ENCODE measurements at regions not wholly inside any gene's neighbourhood (a gene's known extent, or its start where the extent isn't known, plus 50 kb on each side); places are given as distances from the start of the nearest gene placed in this dataset.

DNA sequence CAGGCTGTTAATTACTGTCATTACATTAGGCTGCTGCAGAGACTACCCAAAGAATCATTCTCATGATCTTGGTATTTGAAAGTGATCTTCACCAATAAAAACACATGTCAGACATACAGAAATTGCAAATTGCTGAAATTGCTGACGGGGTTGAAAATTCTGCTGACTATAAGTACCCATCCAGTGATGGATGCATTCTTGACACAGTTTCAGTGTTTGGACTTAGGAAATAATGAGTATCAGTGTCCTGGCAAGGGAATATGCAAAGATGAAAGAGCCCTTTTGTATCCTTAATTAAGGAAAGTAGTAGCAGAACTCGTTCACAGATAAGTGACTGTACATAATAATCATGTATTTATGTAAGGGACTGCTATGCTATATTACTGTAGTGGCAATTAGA, 221.1 kb upstream of the ATP5MC3 start:
- dilution Hi-C loops (cut with MboI; ENCODE audit: extremely low pct_ligation_motif_present, low sequenced_read_pairs), result no loop called here
- CTCF ChIA-PET, result no interaction called here
- H3K4me1 ChIP-seq (ENCODE audit: control insufficient read depth, extremely low read depth, insufficient read depth, low read length), result no peaks in the 10 kb centered on the region

DNA sequence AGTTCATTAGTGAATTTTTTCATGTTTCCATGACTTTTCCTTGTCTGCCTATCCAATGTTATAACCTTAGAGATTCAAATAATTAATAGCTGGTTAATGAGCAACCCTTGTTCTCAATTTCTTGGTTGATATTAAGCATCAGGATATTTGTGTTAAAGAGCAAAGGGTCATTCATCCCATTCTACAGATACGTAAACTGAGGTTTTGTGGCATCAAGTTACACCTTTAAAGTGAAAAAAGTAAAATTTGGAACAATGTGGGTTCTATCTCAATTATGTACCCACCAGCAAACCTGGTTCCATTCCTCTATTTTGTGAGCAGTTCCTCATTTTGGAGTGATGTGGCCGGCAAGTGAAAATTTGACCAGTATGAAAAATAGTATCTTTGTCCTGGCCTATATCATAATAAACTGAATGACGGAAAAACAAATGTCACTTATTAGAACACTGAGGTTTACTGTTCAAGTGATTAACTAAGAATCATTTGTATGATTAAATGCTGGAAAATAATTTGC, 220.5 kb upstream of the ATP5MC3 start:
- H3K27me3 ChIP-seq (ENCODE audit: control insufficient read depth in 2 of 2, insufficient read depth in 2 of 2, low read length in 2 of 2), result no peaks in the 10 kb centered on the region
- no peaks in the 10 kb centered on the region for H4K20me1 ChIP-seq (replicated peaks; ENCODE audit: control insufficient read depth, extremely low read depth, insufficient read depth, low read length)
- ChIA-PET POLR2A (no interaction called here), CTCF (interaction anchor here (1.3 kb wide), 1 partner anchor 11 kb away, joined by 3 read pairs; no protein-coding TSS in a partner anchor)
- no peaks in the 10 kb centered on the region for H3K4me1 ChIP-seq (ENCODE audit: control insufficient read depth, extremely low read depth, insufficient read depth, low read length)
- no TSS peak for BruUV-seq (replicated peaks)
- FAIRE-seq (no peak), DNase-seq (ENCODE audit: low read depth, low spot score) (no peak)
- no peak for TF ChIP-seq POLR2AphosphoS5 (IDR thresholded peaks at IDR 0.05; ENCODE audit: insufficient read depth, low read depth, low read length)
- no peak for TF ChIP-seq MYC (IDR thresholded peaks at IDR 0.05; ENCODE audit: low read depth, low read length)
- no peak for TF ChIP-seq GATA2 (IDR thresholded peaks at IDR 0.05; ENCODE audit: insufficient read depth, insufficient read length, low read depth, low read length)
- TF ChIP-seq FOS (IDR thresholded peaks at IDR 0.05; ENCODE audit: borderline replicate concordance, insufficient read depth, low read length), result no peak
- TF ChIP-seq, protein P1, sequence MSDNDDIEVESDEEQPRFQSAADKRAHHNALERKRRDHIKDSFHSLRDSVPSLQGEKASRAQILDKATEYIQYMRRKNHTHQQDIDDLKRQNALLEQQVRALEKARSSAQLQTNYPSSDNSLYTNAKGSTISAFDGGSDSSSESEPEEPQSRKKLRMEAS (IDR thresholded peaks at IDR 0.05; ENCODE audit: insufficient read depth, insufficient read length), result no peak
- H2AFZ ChIP-seq (ENCODE audit: low read depth, low read length), result no peak overlapping the region
- H3K36me3 ChIP-seq (ENCODE audit: control insufficient read depth in 2 of 2, extremely low read depth in 1 of 2, insufficient read depth in 2 of 2, low read length in 2 of 2), result no peaks in the 10 kb centered on the region
- intact Hi-C loops (cut with micrococcal nuclease), result no loop called here
- H3K9me3 ChIP-seq (replicated peaks; ENCODE audit: control insufficient read depth, insufficient read depth, low read length), result no peaks in the 10 kb centered on the region
- no peak overlapping the region for H3K4me2 ChIP-seq (ENCODE audit: insufficient read depth, low read length)
- H3K4me3 ChIP-seq (replicated peaks in 1 of 3; ENCODE audit: insufficient read depth in 1 of 3, low read depth in 1 of 3, low read length in 3 of 3), result no peak overlapping the region
- H3K27ac ChIP-seq (ENCODE audit: insufficient read depth, low read depth, low read length), result no peak overlapping the region
- dilution Hi-C loops (cut with MboI; ENCODE audit: extremely low pct_ligation_motif_present, low sequenced_read_pairs), result no loop called here
- no peak overlapping the region for H3K9ac ChIP-seq (replicated peaks; ENCODE audit: extremely low read depth, insufficient read depth, low read length)
- no peaks in the 10 kb centered on the region for H3K79me2 ChIP-seq (ENCODE audit: control insufficient read depth, insufficient read depth, low read length)
- H3K9me1 ChIP-seq (replicated peaks; ENCODE audit: control insufficient read depth, extremely low read depth, insufficient read depth, low read length), result no peaks in the 10 kb centered on the region

More for the DNA sequence above, 221.1 kb upstream of the ATP5MC3 start:
- Histone ChIP-seq H3K4me2 (ENCODE audit: insufficient read depth, low read length) (no peak overlapping the region), H2AFZ (ENCODE audit: low read depth, low read length) (no peak overlapping the region), H3K9me3 (replicated peaks; ENCODE audit: control insufficient read depth, insufficient read depth, low read length) (no peaks in the 10 kb centered on the region), H3K9me1 (replicated peaks; ENCODE audit: control insufficient read depth, extremely low read depth, insufficient read depth, low read length) (no peaks in the 10 kb centered on the region), H3K4me3 (replicated peaks in 1 of 3; ENCODE audit: insufficient read depth in 1 of 3, low read depth in 1 of 3, low read length in 3 of 3) (no peak overlapping the region), H3K27ac (ENCODE audit: insufficient read depth, low read depth, low read length) (no peak overlapping the region), H3K9ac (replicated peaks; ENCODE audit: extremely low read depth, insufficient read depth, low read length) (no peak overlapping the region), H4K20me1 (replicated peaks; ENCODE audit: control insufficient read depth, extremely low read depth, insufficient read depth, low read length) (no peaks in the 10 kb centered on the region), H3K27me3 (ENCODE audit: control insufficient read depth in 2 of 2, insufficient read depth in 2 of 2, low read length in 2 of 2) (no peaks in the 10 kb centered on the region), H3K79me2 (ENCODE audit: control insufficient read depth, insufficient read depth, low read length) (no peaks in the 10 kb centered on the region), H3K36me3 (ENCODE audit: control insufficient read depth in 2 of 2, extremely low read depth in 1 of 2, insufficient read depth in 2 of 2, low read length in 2 of 2) (no peaks in the 10 kb centered on the region)
- BruUV-seq (replicated peaks), result no TSS peak
- no peak for DNase-seq (ENCODE audit: low read depth, low spot score)
- no peak for FAIRE-seq
- intact Hi-C loops (cut with micrococcal nuclease), result no loop called here
- TF ChIP-seq, protein P1 (IDR thresholded peaks at IDR 0.05; ENCODE audit: insufficient read depth, insufficient read length), result no peak
- no peak for TF ChIP-seq GATA2 (IDR thresholded peaks at IDR 0.05; ENCODE audit: insufficient read depth, insufficient read length, low read depth, low read length)
- POLR2A ChIA-PET, result no interaction called here

Data from endothelial cell of umbilical vein (primary cell).